Activated T-cell treated with anti-CD3 and anti-CD28 coated beads for 24 hours (primary cell): ENCODE measurements at regions not wholly inside any gene's neighbourhood (a gene's known extent, or its start where the extent isn't known, plus 50 kb on each side); places are given as distances from the start of the nearest gene placed in this dataset.

Experiments used
- DNase-seq: peaks from one replicate; pipeline ENCODE4 v3.0.0-alpha.2; 2020; ENCODE audit warnings: low read depth

GRCh38 chr2:121860758-121861227, 105.3 kb downstream of the TSN start:
- no peak for DNase-seq

- no peak for DNase-seq
These were observed 106.8 kb downstream of the TSN start for GRCh38 chr2:121862286-121862685.

GRCh38 chr2:121865914-121866313, 110.5 kb downstream of the TSN start:
- DNase-seq, result no peak

- DNase-seq, result no peak
These were observed 111.3 kb downstream of the TSN start for GRCh38 chr2:121866789-121867188.

GRCh38 chr2:121868652-121869051, 113.2 kb downstream of the TSN start:
- DNase-seq, result no peak

DNA sequence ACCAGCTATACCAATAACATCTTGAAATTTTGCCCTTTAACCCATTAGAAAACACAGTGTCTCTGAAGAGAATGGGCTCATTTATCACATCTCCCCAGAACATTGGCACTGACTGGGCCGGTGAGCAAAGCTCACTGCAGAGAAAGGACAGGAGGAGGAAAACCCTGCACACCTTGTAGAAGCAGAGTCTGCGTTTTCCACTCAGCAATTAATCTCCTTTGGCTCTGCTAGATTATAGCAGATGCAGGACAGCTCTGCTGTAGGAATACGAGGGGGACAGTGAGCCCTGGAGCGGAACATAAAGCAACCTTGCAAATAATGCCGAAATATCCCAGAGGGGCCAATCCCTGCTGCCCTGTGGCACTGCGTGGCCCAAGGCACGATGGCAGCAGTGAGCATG, 113.9 kb downstream of the TSN start:
- no peak for DNase-seq

DNA sequence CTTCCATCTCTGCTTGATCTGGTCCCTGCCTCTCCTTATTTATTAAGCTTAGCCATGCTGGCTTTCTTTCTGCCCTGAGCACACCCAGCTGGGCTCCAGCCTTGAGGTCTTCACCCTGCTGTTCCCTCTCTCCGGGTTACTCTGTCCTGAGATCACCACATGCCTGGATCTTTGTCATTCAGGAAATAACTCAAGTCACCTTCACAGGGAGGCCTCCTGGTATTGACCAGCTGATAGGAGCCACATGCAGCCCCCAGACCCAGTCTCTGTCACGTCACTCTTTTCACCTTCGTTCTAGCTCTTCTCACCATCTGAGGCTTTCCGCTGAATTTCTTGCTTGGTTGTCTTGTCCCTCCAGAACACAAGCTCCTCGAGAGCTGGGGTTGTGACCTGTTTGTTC, 114.4 kb downstream of the TSN start:
- no peak for DNase-seq

- no peak for DNase-seq
These were observed 117.2 kb downstream of the TSN start for GRCh38 chr2:121872651-121873050.

DNA sequence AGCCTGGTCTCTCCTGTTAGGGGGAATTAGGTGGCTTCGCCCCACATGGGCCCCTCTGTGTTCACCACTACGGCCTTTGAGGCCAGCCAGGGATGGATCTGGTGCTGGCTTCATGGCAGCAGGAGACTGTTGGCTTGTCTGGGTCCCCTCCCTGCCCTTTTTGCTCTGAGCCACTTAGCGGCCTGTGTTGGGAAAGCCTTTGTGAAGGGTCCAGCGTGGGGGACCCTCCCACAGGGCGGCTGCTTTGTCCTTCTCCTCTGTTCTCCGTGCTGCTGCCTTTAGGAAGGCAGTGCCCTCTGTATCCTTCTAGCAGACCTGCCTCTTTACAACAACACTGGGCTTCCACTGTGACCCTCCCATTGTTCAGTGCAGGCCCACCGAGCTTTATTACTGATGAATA, 118.4 kb downstream of the TSN start:
- no peak for DNase-seq

GRCh38 chr2:121875585-121876185, 120.2 kb downstream of the TSN start:
- no peak for DNase-seq

- DNase-seq, result no peak
These were observed 121.9 kb downstream of the TSN start for GRCh38 chr2:121877366-121877765.

DNA sequence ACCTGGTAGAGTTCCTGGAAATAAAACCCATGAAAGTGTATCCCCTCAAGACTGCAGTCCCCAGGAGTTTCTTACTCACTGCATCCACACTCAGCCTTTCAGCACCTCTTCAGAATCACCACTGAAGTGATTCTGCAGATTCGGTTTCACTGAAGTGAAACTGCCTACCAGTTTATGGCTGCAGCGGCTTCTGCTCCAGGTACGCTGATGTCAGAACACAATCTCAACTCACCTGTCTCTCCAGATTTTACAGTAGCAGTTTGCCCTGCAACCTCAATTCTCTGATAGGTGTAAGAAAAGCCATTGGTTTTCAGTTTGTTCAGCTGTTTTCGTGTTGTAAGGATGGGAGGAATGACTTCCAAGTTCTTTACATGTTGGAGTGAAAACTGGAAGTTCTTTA, 124.8 kb downstream of the TSN start:
- no peak for DNase-seq

GRCh38 chr2:121881038-121881437, 125.6 kb downstream of the TSN start:
- no peak for DNase-seq

- no peak for DNase-seq
These were observed 126.5 kb downstream of the TSN start for GRCh38 chr2:121881950-121882349.

- DNase-seq, result no peak
These were observed 128.6 kb downstream of the TSN start for GRCh38 chr2:121884078-121884477.

DNA sequence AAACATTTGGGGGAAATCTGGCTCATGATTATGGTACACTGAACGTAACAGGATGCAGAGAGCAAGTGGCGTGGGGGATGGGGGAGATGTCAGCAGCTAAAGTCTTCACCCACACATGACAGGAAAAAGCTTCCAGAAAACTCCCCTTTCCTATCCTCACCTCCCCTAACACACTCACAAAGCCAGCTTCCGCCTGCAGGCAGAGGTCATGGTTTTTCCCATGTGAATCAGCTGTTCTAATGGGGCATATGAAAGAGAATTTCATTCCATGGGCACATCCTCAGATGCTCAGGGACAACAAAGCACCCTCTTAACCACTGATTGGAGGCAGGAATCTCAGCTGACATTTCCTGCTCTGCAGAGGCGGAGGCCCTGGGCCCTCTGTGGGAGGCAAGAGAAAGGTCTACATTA, 129.1 kb downstream of the TSN start:
- DNase-seq, result no peak

DNA sequence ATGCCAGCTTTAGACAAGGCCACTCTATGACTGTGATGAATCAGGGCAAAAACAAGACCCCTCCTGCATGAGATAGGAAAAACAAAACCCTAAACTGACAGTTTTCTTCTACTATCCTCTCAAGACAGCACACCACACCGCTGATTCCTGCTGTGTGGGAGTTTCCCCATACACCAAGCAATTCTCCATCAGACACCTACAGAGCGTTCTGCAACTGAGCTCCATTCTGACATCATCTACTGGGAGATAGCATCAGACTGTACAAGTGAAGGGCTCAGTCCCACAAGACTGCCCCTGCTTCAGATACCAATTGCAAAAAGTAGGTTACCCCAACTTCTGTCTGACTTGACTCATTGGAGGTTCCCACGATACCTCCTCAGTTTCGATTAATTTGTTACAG, 130.6 kb downstream of the TSN start:
- DNase-seq, result no peak

GRCh38 chr2:121887513-121888188, 132.2 kb downstream of the TSN start:
- no peak for DNase-seq

DNA sequence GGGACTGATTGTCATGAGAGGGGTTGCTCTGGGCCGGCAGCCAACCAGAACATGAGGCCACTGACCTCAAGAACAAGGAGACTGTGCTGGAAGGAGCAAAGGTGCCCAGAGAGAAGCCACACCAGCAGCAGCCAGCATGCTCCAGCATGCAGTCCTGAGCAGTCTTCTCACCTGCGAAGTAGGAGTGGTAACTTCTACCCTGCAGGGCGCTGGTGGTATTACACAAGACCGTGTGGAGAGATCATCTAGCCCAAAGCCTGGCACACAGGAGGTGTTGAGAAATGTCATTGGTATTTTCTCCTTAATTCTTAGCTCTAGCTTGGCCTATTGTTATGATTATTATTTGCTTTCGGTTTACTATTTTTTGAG, 132.7 kb downstream of the TSN start:
- DNase-seq, result no peak

GRCh38 chr2:121890041-121890440, 134.6 kb downstream of the TSN start:
- DNase-seq, result no peak

DNA sequence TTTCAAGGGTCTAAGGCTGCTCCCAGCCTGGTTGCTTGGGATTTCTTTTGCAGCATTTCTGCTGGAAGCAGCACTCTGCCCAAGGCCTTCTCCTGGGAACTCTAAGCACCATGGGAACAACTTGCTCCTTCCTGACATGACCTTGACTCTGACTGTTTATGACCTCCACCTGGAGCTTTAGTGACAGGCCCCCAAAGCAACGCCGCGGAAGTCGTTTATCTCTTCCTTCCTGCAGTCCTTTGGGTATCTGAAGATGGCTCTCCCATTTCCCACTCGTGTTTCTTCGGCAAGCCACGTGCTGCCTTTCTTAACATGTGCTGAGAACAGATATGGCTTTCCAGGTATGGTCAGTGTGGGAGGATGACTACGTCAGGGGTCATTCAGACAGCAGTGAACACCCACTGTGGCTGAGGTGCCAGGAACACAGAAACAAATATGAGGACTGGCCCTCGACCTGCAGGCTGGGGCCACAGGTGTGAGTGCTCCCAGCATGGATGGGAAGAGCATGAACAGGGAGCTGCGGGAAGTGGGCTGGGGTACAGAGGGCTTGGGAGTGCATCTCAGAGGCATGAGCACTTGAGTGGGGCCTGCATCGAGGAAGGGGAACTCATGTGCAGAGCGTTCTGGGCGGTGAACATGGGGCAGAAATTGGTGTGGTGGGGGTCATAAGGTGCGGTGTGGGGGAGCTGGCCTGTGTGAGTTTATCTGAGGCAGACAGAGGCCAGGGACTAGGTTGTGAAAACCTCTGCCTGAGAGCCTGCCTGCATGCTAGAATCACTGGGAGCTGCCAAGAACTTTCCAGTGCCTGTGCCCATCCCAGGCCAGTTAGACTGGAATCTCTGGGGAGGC, 140.5 kb downstream of the TSN start:
- no peak for DNase-seq

DNA sequence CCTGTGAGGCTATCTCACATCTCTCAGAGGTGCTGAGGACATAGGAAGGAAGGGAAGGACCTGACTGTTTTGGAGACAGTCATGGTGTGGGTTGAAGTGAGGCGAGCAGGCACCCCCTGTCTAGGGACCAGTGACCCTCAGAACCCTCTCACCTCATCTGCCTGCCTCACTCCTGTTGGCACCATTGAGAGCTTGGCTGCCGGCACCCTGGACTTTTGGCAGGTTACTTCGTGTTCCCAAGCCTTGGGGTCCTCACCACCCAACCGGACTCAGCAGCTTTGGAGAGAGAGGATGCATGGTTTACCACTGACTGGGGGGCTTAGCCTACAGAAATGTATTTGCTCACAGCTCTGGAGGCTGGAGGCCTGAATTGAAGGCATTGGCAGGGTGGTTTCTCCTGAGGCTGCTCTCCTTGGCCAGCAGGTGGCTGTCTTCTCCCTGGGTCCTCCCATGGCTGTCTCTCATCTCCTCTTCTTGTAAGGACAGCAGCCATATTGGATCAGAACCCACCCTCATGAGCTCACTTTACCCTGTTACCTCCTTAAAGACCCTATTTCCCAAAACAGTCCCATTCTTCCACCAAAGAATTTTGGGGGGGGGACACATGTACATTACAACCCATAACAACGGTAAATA, 142.0 kb downstream of the TSN start:
- no peak for DNase-seq

- DNase-seq, result no peak
These were observed 143.0 kb downstream of the TSN start for GRCh38 chr2:121898483-121898882.
